GM12892 (cell line): ENCODE measurements at regions not wholly inside any gene's neighbourhood (a gene's known extent, or its start where the extent isn't known, plus 50 kb on each side); places are given as distances from the start of the nearest gene placed in this dataset.

ENCODE experiments used
- POLR2A ChIP-seq: IDR thresholded peaks from 2 replicates; pipeline ENCODE4 v1.6.1; 2011; ENCODE audit warnings: low read depth, low read length, control low read depth
- POLR2AphosphoS5 ChIP-seq: IDR thresholded peaks from 2 replicates; pipeline ENCODE4 v1.6.1; 2011; ENCODE audit warnings: low read depth, low read length, control low read depth

DNA sequence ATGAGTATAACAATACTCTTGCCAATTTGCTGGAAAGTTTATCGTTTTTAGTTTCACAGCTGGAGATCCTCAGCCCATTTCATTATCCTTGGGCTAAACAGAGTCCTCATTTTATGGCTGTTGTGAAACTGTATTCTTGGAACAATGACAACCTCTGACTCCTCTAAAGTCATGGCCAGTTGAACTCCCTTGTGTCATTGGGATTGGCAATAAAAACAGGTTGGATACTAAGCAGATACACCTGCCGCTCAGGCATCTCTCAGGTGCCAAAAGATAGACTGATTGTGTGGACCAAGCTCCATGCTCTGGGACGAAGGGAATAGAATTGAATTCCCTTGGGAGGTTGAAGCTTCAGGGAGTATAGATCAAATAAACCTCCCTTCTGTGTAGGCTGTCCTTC lies 182.2 kb downstream of the WDR11 start:
- TF ChIP-seq POLR2A (no peak), POLR2AphosphoS5 (no peak)
